Stimulated activated CD4-positive, alpha-beta T cell treated with anti-CD3 and anti-CD28 coated beads, TNF-alpha, amount 100 ng/mL, for 4 hours (primary cell): ENCODE measurements at regions not wholly inside any gene's neighbourhood (a gene's known extent, or its start where the extent isn't known, plus 50 kb on each side); places are given as distances from the start of the nearest gene placed in this dataset.
"Not testable (repeated sequence)": the region's sequence is repeated elsewhere in the genome, so short reads cannot be mapped to it uniquely, and the experiment has no call there.

Source experiments
- DNase-seq, 3 experiments: peaks; one replicate each; pipeline ENCODE4 v3.0.0-alpha.2; 2020; ENCODE audit warnings: low read depth in 3 of 3

DNA sequence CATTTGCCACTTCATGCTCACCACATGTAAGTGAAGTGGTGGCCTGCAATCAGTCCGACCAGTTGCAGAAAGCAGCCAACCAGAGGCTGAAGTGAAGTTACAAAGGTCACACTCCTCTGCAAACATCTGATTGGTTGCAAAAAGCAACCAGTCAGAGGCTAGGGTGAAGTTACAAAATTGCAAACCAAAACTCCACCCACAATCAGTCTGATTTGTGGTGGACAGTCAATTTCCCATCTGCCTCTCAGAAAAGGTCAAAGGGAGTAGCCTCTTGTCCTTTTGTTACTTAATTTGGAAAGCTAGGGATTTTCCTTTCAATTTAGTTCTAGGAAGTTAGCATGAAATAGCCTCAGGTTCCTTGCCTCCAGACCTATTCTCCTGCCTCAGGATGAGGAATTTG lies 185.0 kb downstream of the UXS1 start:
- DNase-seq, result no peak

DNA sequence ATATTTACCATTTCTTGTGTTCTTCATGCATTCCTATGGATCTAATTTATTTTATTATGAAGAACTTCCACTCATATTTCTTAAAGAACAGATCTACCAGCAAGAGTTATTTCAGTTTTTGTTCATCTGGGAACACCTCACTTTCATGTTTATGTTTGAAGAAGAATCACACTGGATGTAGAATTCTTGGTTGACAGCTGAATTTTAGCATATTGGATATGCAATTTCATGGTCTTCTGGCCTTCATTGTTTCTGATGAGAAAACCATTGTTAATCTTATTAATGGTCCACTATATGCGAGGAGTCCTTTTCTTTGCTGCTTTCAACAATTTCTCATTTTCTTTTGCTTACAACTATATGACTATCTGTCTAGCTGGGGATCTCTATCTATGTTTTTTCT lies 189.2 kb downstream of the UXS1 start:
- DNase-seq, result no peak

- DNase-seq, result no peak
Observed at GRCh38 chr2:105999211-105999989, 194.7 kb downstream of the UXS1 start.

DNA sequence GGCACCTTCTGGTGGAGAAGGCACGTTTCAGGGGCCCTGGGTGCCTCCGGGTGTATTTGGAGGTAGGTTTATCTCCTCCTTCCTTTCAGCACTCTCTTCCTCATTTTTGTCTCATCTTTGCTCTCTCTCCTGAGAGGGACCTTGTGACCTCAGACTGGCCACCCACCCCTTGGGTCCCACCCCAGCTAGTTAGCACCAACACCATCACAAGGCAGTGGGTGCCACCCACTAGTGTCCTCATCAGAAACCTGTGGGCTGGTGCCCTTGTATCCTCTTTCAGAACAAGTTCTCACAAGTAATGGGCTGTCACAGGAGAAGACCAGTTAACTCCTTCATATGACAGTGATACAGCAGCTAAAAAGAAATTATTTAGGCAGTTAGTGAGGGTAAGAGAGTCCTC lies 196.4 kb downstream of the UXS1 start:
- no peak for DNase-seq

- no peak for DNase-seq
Observed at GRCh38 chr2:105990624-105991023, 203.5 kb downstream of the UXS1 start.

GRCh38 chr2:105989803-105990202 lies 204.3 kb downstream of the UXS1 start:
- DNase-seq, result not testable (repeated sequence)

DNA sequence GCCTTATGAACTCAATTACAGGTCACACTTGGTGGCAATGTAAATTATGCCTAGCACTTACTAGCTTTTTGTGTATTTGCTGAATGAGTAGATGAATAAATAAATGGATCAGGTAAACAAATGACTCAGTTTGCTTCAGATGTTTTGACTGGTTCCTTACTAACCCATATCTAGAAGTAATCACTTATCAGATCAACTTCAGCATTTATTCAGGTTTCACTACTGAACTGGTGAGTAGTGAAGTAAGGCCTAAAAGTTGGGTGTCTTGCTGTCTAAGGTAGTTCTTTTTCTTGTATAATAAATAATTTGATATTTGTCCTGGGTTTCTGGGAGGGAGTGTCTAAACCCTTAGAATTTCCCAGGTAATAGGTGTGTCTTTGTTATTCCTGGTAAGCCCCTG lies 205.0 kb downstream of the UXS1 start:
- DNase-seq, result no peak

DNA sequence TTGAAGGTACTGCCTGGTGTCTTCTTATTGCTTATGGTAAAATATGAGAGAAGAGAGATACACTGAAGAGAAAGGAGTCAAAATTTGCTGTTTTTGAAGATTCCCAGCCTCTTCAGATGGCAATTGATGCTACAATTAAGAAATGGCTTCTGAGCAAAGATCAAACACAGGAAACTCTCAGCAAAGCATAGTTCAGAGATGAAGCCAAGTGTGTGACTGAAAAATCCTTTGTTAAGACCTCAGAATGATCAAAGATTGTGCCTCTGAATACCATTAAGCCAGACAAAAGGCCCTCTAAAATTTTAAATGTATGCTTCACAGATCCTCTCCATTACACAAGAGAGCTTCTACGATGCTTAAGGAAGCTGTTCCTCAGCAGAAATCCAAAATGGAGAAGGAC lies 216.3 kb downstream of the UXS1 start:
- no peak for DNase-seq

DNA sequence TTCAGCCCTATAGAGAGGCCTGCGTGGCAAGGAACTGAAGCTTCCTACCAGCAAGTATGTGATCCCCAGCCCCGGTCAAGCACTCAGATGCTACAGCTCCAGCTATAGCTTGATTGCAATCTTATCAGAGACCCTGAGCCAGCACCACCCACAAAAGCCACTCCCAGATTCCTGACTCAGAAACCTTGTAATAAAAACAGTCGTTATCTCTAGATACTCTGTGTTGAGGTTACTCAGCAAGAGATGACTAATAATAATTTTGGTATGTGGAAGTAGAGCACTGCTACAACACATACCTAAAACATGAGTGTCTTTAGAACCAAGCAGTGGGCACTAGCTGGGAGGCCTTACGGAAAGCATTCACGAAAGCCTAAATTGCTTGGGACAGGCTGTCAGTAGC lies 216.9 kb downstream of the UXS1 start:
- no peak for DNase-seq

DNA sequence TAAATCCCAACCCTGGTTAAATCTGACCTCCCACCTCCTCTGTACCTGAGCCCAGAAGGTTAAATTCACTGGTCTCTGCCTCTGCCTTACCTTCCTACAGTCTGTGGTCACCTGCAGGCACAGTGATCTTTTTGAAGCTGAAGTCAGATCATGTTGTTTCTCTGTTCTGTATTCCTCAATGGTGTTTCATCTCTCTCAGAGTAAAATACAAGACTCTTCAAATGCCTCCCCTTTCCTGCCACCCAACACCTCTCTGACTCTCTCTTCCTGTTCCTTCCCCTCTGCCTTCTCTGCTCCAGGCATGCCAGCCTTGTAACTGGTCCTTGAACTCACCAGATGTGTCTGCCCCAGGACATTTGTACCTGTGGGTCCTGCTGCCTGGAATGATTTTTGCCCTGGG lies 219.3 kb downstream of the UXS1 start:
- no peak for DNase-seq

- no peak for DNase-seq
Observed at GRCh38 chr2:105972927-105973326, 221.2 kb downstream of the UXS1 start.

- DNase-seq, result no peak
Observed at GRCh38 chr2:105972246-105972645, 221.9 kb downstream of the UXS1 start.

GRCh38 chr2:105969552-105969951 lies 224.5 kb downstream of the UXS1 start:
- no peak for DNase-seq

DNA sequence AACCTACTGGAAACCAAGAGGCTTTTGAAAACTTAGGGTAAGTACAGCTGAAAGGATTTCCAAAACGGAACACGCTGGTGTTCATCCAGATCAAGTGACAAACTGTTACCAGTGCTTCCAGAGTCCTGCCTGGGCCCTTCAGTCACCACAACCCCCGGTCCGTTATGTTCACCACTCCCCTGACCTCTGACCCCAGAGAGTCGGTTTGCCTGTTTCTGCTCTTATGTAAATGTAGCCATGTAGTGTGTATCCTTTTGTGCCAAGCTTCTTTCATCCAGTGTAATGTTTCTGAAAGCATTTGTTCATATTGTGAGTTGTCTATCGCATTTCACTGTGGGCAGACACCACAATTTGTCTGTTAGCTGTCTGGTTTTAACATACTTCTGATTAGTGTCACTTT lies 217.5 kb downstream of the NCK2 start:
- no peak for DNase-seq

GRCh38 chr2:105961599-105962146 lies 217.0 kb downstream of the NCK2 start:
- no peak for DNase-seq

GRCh38 chr2:105959357-105959756 lies 214.6 kb downstream of the NCK2 start:
- no peak for DNase-seq

- DNase-seq, result no peak
Observed at GRCh38 chr2:105954891-105955290, 210.2 kb downstream of the NCK2 start.

- DNase-seq, result no peak
Observed at GRCh38 chr2:105953942-105954341, 209.2 kb downstream of the NCK2 start.

DNA sequence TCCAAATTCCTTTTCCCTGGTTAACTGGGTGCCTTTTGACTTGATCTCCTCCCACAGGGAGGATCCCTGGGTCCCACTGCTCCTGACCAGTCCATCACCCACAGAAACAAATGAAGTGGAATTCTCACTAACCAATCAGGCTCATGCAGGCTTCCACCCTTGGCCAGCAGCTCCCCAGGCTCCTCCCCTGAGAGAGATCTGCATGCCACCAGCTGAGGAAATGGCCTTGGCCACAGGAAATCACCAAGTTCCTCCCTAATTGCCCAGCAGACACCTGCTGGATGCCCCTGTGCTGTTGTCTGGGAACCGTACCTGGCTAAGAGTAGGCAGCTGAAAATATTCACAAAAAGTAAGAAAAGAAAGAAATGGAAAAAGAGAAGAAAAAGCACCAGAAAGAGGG lies 207.4 kb downstream of the NCK2 start:
- no peak for DNase-seq

DNA sequence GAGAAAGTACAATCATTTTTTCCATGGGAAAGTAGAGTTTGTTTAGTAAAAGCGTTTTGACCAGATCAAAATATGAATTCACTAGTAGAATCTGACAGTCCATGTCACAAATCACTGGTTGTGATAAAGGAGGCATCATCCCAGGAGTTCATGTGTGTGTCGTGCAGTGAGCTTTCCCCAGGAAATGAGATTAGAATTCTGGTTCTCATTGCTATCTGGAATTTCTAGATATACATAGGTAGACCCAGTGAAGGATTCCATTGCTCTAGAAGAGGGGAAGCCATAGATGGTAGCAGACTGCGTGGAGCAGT lies 206.6 kb downstream of the NCK2 start:
- no peak for DNase-seq

GRCh38 chr2:105950521-105951383 lies 206.0 kb downstream of the NCK2 start:
- no peak for DNase-seq

DNA sequence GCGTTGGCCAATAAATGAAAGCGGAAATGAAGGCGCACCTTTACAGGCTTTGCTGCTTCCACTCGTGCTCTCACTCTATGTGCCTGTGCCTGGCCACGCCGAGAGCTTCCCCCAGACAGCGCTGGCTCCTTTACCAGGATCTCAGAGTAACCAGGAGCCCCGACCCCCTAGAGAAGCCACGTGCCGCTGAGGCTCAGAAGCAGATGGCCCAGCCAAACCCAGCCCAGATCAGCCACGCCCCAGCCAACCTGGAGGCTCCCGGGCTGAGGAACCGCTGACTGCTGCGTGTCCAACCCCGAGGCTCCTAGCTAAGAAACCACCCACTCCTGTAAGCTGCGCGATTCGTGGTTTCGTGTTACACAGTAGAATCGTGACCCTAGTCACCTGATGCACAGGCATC lies 199.3 kb downstream of the NCK2 start:
- no peak for DNase-seq
